ENCODE measurements at regions not wholly inside any gene's neighbourhood (a gene's known extent, or its start where the extent isn't known, plus 50 kb on each side); places are given as distances from the start of the nearest gene placed in this dataset.
A peak's percentile ranks its signal among the peaks of the same experiment; 100 is the strongest.

DNA sequence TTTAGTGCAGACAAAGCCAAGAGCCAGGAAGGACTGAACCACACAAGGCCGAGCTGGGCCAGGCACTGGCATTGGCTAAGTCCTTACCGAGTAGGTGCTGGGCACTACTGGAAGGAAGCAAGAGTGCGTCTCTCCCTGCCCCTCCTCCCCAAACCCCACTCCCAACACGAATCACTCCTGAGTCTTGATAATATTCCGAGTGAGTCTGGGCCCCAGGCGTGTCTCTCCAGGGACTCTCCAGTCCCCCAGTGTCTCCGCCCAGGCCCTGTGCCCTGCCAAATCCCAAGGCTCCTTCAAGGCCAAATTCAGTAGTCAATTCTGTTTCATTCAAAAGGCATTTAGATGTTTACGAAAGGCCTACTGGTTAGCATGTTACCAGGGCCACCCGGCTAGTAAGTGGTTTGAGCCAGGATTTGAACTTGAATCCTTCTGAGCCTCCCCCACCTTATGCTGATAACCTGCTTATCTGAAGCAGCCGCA, 82.8 kb downstream of the GLI2 start:
- H3K4me2 ChIP-seq (ENCODE audit: low read length, poor library complexity, severe bottlenecking) = no peak overlapping the region
- H3K4me1 ChIP-seq (ENCODE audit: control insufficient read depth, insufficient read depth, low read depth, low read length) = peaks cover 29% of the 10 kb centered on the region
- peak overlapping the region; percentile 19 for H3K9ac ChIP-seq (ENCODE audit: low read length)
- H3K27me3 ChIP-seq (ENCODE audit: control insufficient read depth in 1 of 2, insufficient read depth in 1 of 2, low read length in 2 of 2) = no peaks in the 10 kb centered on the region
- no peak overlapping the region for H2BK5ac ChIP-seq (ENCODE audit: low read depth, low read length, poor library complexity, severe bottlenecking)
- H2BK12ac ChIP-seq (ENCODE audit: low read length in 2 of 2) = peak overlapping the region; percentile 65 to 70
- peak overlapping the region; percentile 17 to 92 for H3K18ac ChIP-seq (ENCODE audit: low read depth in 1 of 2, low read length in 2 of 2)
- no peak overlapping the region for H3K27ac ChIP-seq (ENCODE audit: low read length, poor library complexity, severe bottlenecking)
- H2BK120ac ChIP-seq (ENCODE audit: low read depth, low read length) = no peak overlapping the region
- WGBS = 19% methylated on average over 10 of the region's 10 CpGs
- peak overlapping the region in 1 of 2 experiments; percentile 82 for H3K14ac ChIP-seq (ENCODE audit: low read length in 2 of 2)
- H4K8ac ChIP-seq (ENCODE audit: low read length) = peak overlapping the region; percentile 59
- DNase-seq = peak; percentile 95
- no peak overlapping the region for H2AFZ ChIP-seq (ENCODE audit: low read depth, low read length)
- H3K4ac ChIP-seq (ENCODE audit: low read depth in 1 of 2, low read length in 2 of 2) = peak overlapping the region; percentile 20 to 85
- H2AK5ac ChIP-seq (ENCODE audit: low read length, severe bottlenecking) = no peak overlapping the region
- H3K36me3 ChIP-seq (ENCODE audit: control insufficient read depth in 1 of 2, insufficient read depth in 2 of 2, low read depth in 1 of 2, low read length in 2 of 2) = peaks cover 0 to 19% of the 10 kb centered on the region in 2 experiments
- peak overlapping the region; percentile 73 for H2BK15ac ChIP-seq (ENCODE audit: low read depth, poor library complexity, severe bottlenecking)
- peak overlapping the region; percentile 91 for H4K91ac ChIP-seq (ENCODE audit: low read length)
- H3K4me3 ChIP-seq (ENCODE audit: insufficient read depth in 1 of 2, low read depth in 1 of 2, low read length in 2 of 2) = no peak overlapping the region
- H3K23ac ChIP-seq (ENCODE audit: low read length in 2 of 2) = peak overlapping the region in 1 of 2 experiments; percentile 78
- no peaks in the 10 kb centered on the region for H3K9me3 ChIP-seq (ENCODE audit: control insufficient read depth, low read length)
- peaks cover 37% of the 10 kb centered on the region for H3K79me1 ChIP-seq (replicated peaks; ENCODE audit: low read length, poor library complexity, severe bottlenecking)

DNA sequence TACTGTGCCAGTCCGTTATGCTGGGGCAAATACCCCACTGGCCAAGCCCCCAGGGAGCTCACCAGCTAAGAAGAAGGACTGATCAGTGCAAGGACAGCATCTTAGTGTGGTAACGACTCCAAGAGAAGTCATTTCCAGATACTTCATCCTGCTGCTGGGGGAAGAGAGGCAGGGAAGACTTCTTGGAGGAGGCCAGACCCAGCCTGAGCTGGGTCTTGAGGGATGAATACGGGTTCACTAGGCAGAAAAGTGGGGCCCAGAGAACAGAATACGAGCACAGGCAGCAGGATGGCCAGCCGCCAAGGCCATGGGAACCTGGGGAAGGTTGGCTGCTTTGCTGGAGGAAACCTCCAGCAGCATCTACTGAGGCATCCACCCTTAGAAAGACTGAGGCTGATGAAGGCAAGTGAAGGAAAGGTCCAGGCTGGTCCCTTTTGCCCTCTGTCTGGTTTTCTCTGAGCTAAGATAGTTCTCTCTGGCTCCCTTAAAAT, 84.1 kb downstream of the GLI2 start:
- Histone ChIP-seq H3K14ac (ENCODE audit: low read length in 2 of 2) (no peak overlapping the region), H3K36me3 (ENCODE audit: control insufficient read depth in 1 of 2, insufficient read depth in 2 of 2, low read depth in 1 of 2, low read length in 2 of 2) (peaks cover 0 to 20% of the 10 kb centered on the region in 2 experiments), H3K79me1 (replicated peaks; ENCODE audit: low read length, poor library complexity, severe bottlenecking) (peaks cover 44% of the 10 kb centered on the region), H3K4me3 (ENCODE audit: insufficient read depth in 1 of 2, low read depth in 1 of 2, low read length in 2 of 2) (peak overlapping the region in 1 of 2 experiments; percentile 64), H4K8ac (ENCODE audit: low read length) (peak overlapping the region; percentile 83), H2AK5ac (ENCODE audit: low read length, severe bottlenecking) (no peak overlapping the region), H2BK120ac (ENCODE audit: low read depth, low read length) (peak overlapping the region; percentile 22), H2BK12ac (ENCODE audit: low read length in 2 of 2) (peak overlapping the region; percentile 34 to 91), H3K18ac (ENCODE audit: low read depth in 1 of 2, low read length in 2 of 2) (peak overlapping the region; percentile 93 to 95), H2BK5ac (ENCODE audit: low read depth, low read length, poor library complexity, severe bottlenecking) (no peak overlapping the region), H3K23ac (ENCODE audit: low read length in 2 of 2) (peak overlapping the region in 1 of 2 experiments; percentile 26), H3K27ac (ENCODE audit: low read length, poor library complexity, severe bottlenecking) (peak overlapping the region; percentile 20), H4K91ac (ENCODE audit: low read length) (peak overlapping the region; percentile 89), H3K4me1 (ENCODE audit: control insufficient read depth, insufficient read depth, low read depth, low read length) (peaks cover 31% of the 10 kb centered on the region), H3K4ac (ENCODE audit: low read depth in 1 of 2, low read length in 2 of 2) (peak overlapping the region; percentile 15 to 90), H3K4me2 (ENCODE audit: low read length, poor library complexity, severe bottlenecking) (peak overlapping the region; percentile 56), H2BK15ac (ENCODE audit: low read depth, poor library complexity, severe bottlenecking) (no peak overlapping the region), H3K27me3 (ENCODE audit: control insufficient read depth in 1 of 2, insufficient read depth in 1 of 2, low read length in 2 of 2) (no peaks in the 10 kb centered on the region), H2AFZ (ENCODE audit: low read depth, low read length) (no peak overlapping the region), H3K9me3 (ENCODE audit: control insufficient read depth, low read length) (no peaks in the 10 kb centered on the region), H3K9ac (ENCODE audit: low read length) (peak overlapping the region; percentile 70)
- no peak for DNase-seq
- WGBS = 82% methylated on average over 5 of the region's 5 CpGs

DNA sequence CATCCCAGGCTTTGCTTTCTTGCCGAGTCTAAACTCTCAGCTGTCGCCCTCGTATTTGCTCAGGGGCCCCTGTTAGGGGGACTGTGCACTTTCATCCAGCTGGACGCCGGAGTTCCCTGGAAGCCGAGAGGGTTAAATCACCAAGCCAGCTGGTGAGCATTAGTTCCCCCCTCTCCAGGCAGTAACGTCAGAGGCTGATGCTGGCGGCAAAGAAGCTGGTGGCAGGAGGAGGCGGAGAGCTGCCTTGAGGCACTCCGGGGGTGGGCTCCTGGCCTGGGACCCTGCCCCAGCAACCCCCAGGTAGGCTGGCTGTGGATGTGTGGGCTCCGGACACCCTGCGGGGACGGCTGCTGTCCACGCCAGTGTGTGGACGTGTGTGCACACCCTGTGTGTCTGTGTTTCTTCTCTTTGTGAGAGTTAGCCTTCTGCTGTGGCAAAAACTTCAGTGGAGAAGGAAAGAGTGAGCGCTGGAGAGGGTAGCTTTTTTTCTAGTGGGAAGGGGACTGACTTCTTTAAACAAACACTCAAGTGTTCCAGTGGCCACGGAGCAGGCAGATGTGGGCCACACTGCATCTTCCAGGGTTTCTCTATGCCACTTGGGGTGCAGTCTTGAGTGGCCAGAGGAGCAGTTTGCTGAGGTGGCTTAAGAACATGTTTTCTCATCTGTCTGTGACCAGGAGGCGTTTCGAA, 84.7 kb downstream of the GLI2 start:
- H3K36me3 ChIP-seq (ENCODE audit: control insufficient read depth in 1 of 2, insufficient read depth in 2 of 2, low read depth in 1 of 2, low read length in 2 of 2) = peaks cover 0 to 17% of the 10 kb centered on the region in 2 experiments
- peak overlapping the region; percentile 46 for H2AK5ac ChIP-seq (ENCODE audit: low read length, severe bottlenecking)
- peak overlapping the region; percentile 56 for H3K4me2 ChIP-seq (ENCODE audit: low read length, poor library complexity, severe bottlenecking)
- H3K9me3 ChIP-seq (ENCODE audit: control insufficient read depth, low read length) = no peaks in the 10 kb centered on the region
- peak overlapping the region; percentile 52 to 90 for H3K4ac ChIP-seq (ENCODE audit: low read depth in 1 of 2, low read length in 2 of 2)
- H4K8ac ChIP-seq (ENCODE audit: low read length) = peak overlapping the region; percentile 77
- WGBS = 29% methylated on average over 19 of the region's 19 CpGs
- no peaks in the 10 kb centered on the region for H3K27me3 ChIP-seq (ENCODE audit: control insufficient read depth in 1 of 2, insufficient read depth in 1 of 2, low read length in 2 of 2)
- DNase-seq = peak; percentile 91
- peak overlapping the region; percentile 70 for H3K9ac ChIP-seq (ENCODE audit: low read length)
- peak overlapping the region; percentile 16 for H2AFZ ChIP-seq (ENCODE audit: low read depth, low read length)
- no peak overlapping the region for H2BK120ac ChIP-seq (ENCODE audit: low read depth, low read length)
- H2BK5ac ChIP-seq (ENCODE audit: low read depth, low read length, poor library complexity, severe bottlenecking) = no peak overlapping the region
- H3K4me1 ChIP-seq (ENCODE audit: control insufficient read depth, insufficient read depth, low read depth, low read length) = peaks cover 35% of the 10 kb centered on the region
- H3K23ac ChIP-seq (ENCODE audit: low read length in 2 of 2) = no peak overlapping the region
- peak overlapping the region; percentile 20 for H3K27ac ChIP-seq (ENCODE audit: low read length, poor library complexity, severe bottlenecking)
- no peak overlapping the region for H2BK15ac ChIP-seq (ENCODE audit: low read depth, poor library complexity, severe bottlenecking)
- peak overlapping the region in 1 of 2 experiments; percentile 86 for H3K14ac ChIP-seq (ENCODE audit: low read length in 2 of 2)
- H4K91ac ChIP-seq (ENCODE audit: low read length) = peak overlapping the region; percentile 96
- H3K18ac ChIP-seq (ENCODE audit: low read depth in 1 of 2, low read length in 2 of 2) = peak overlapping the region; percentile 92 to 95
- H3K79me1 ChIP-seq (replicated peaks; ENCODE audit: low read length, poor library complexity, severe bottlenecking) = peaks cover 41% of the 10 kb centered on the region
- H3K4me3 ChIP-seq (ENCODE audit: insufficient read depth in 1 of 2, low read depth in 1 of 2, low read length in 2 of 2) = peak overlapping the region in 1 of 2 experiments; percentile 64
- peak overlapping the region; percentile 69 to 95 for H2BK12ac ChIP-seq (ENCODE audit: low read length in 2 of 2)

DNA sequence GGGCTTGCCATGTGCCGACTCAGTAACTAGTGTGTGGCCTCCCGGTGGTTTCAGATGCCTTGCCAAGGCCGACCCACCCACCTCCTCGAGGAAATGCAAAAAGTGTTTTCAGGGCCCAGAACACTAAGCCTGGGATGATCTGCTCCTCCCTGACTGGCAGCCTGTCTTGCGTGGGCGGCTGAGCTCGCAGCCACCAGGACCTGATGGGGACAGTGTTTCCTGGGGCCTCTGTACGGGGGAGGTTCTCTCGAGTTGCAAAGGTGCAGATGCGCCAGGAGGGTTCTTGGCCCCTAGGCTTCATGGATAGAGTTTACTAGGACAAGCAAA, 85.2 kb downstream of the GLI2 start:
- H3K36me3 ChIP-seq (ENCODE audit: control insufficient read depth in 1 of 2, insufficient read depth in 2 of 2, low read depth in 1 of 2, low read length in 2 of 2) = peaks cover 0 to 13% of the 10 kb centered on the region in 2 experiments
- peak overlapping the region; percentile 70 for H3K9ac ChIP-seq (ENCODE audit: low read length)
- H3K18ac ChIP-seq (ENCODE audit: low read depth in 1 of 2, low read length in 2 of 2) = peak overlapping the region; percentile 92 to 95
- H3K4ac ChIP-seq (ENCODE audit: low read depth in 1 of 2, low read length in 2 of 2) = peak overlapping the region; percentile 5 to 90
- H2BK15ac ChIP-seq (ENCODE audit: low read depth, poor library complexity, severe bottlenecking) = no peak overlapping the region
- no peaks in the 10 kb centered on the region for H3K27me3 ChIP-seq (ENCODE audit: control insufficient read depth in 1 of 2, insufficient read depth in 1 of 2, low read length in 2 of 2)
- H2BK5ac ChIP-seq (ENCODE audit: low read depth, low read length, poor library complexity, severe bottlenecking) = no peak overlapping the region
- WGBS = 47% methylated on average over 10 of the region's 10 CpGs
- peak overlapping the region in 1 of 2 experiments; percentile 11 for H2BK12ac ChIP-seq (ENCODE audit: low read length in 2 of 2)
- H3K79me1 ChIP-seq (replicated peaks; ENCODE audit: low read length, poor library complexity, severe bottlenecking) = peaks cover 36% of the 10 kb centered on the region
- peak; percentile 68 for DNase-seq
- H2BK120ac ChIP-seq (ENCODE audit: low read depth, low read length) = no peak overlapping the region
- H3K14ac ChIP-seq (ENCODE audit: low read length in 2 of 2) = no peak overlapping the region
- H4K91ac ChIP-seq (ENCODE audit: low read length) = no peak overlapping the region
- peak overlapping the region; percentile 20 for H4K8ac ChIP-seq (ENCODE audit: low read length)
- peak overlapping the region; percentile 8 for H3K4me2 ChIP-seq (ENCODE audit: low read length, poor library complexity, severe bottlenecking)
- H3K4me1 ChIP-seq (ENCODE audit: control insufficient read depth, insufficient read depth, low read depth, low read length) = peaks cover 40% of the 10 kb centered on the region
- no peak overlapping the region for H2AK5ac ChIP-seq (ENCODE audit: low read length, severe bottlenecking)
- H3K23ac ChIP-seq (ENCODE audit: low read length in 2 of 2) = no peak overlapping the region
- peak overlapping the region; percentile 38 for H3K27ac ChIP-seq (ENCODE audit: low read length, poor library complexity, severe bottlenecking)
- H3K4me3 ChIP-seq (ENCODE audit: insufficient read depth in 1 of 2, low read depth in 1 of 2, low read length in 2 of 2) = peak overlapping the region in 1 of 2 experiments; percentile 64
- H3K9me3 ChIP-seq (ENCODE audit: control insufficient read depth, low read length) = no peaks in the 10 kb centered on the region
- no peak overlapping the region for H2AFZ ChIP-seq (ENCODE audit: low read depth, low read length)

All from mesenchymal stem cell (in vitro differentiated cells and primary cell).